Skeletal muscle satellite cell (primary cell): ENCODE measurements at regions not wholly inside any gene's neighbourhood (a gene's known extent, or its start where the extent isn't known, plus 50 kb on each side); places are given as distances from the start of the nearest gene placed in this dataset.

Experiments used
- H3K27me3 ChIP-seq: 2 replicates; pipeline ENCODE4 v1.7.0; 2013; ENCODE audit warnings: low read length; ENCODE audit not compliant: control insufficient read depth, insufficient read depth
- H3K36me3 ChIP-seq: 2 replicates; pipeline ENCODE4 v1.7.0; 2013; ENCODE audit warnings: mild to moderate bottlenecking, control low read depth, low read length; ENCODE audit not compliant: insufficient read depth
- H3K4me1 ChIP-seq: 2 replicates; pipeline ENCODE4 v1.7.0; 2013; ENCODE audit warnings: low read length; ENCODE audit not compliant: control insufficient read depth, insufficient read depth
- H3K4me2 ChIP-seq: 2 replicates; pipeline ENCODE4 v1.7.0; 2013; ENCODE audit warnings: mild to moderate bottlenecking, low read length
- H3K4me3 ChIP-seq: 2 replicates; pipeline ENCODE4 v1.7.0; 2013; ENCODE audit warnings: low read length
- H3K9ac ChIP-seq: 2 replicates; pipeline ENCODE4 v1.7.0; 2013; ENCODE audit warnings: mild to moderate bottlenecking, low read depth, low read length, moderate library complexity
- H3K9me3 ChIP-seq: replicated peaks from 2 replicates; pipeline ENCODE4 v1.7.0; 2013; ENCODE audit warnings: mild to moderate bottlenecking, control low read depth, low read length

- H3K4me1 ChIP-seq, result no peaks in the 10 kb centered on the region
- no peaks in the 10 kb centered on the region for H3K9me3 ChIP-seq
- no peaks in the 10 kb centered on the region for H3K36me3 ChIP-seq
- H3K4me3 ChIP-seq, result no peak overlapping the region
- no peak overlapping the region for H3K9ac ChIP-seq
- no peak overlapping the region for H3K4me2 ChIP-seq
- no peaks in the 10 kb centered on the region for H3K27me3 ChIP-seq
Observed at GRCh38 chr12:33690562-33690961, 250.9 kb upstream of the SYT10 start.

DNA sequence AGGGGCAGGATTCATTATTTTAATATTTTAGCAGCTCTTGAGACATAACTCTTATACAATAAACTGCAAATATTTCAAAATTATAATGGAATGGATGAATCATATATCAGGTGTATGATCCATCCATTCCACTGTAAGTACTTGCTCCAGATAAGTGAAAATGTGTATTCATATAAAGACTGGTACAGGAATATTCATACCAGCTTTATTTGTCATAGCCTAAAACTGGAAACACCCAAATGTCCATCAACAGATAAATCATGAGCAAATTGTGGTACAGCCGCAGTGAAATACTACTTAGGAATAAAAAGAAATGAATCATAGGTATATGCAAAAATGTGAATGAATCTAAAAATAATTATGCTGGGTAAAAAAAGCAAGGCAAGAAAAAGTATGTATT is 263.6 kb upstream of the SYT10 start:
- no peaks in the 10 kb centered on the region for H3K27me3 ChIP-seq
- H3K9ac ChIP-seq, result no peak overlapping the region
- H3K4me1 ChIP-seq, result no peaks in the 10 kb centered on the region
- H3K4me2 ChIP-seq, result no peak overlapping the region
- no peak overlapping the region for H3K4me3 ChIP-seq
- H3K36me3 ChIP-seq, result no peaks in the 10 kb centered on the region
- H3K9me3 ChIP-seq, result no peaks in the 10 kb centered on the region

- no peaks in the 10 kb centered on the region for H3K36me3 ChIP-seq
- no peaks in the 10 kb centered on the region for H3K4me1 ChIP-seq
- no peak overlapping the region for H3K4me3 ChIP-seq
- H3K4me2 ChIP-seq, result no peak overlapping the region
- H3K27me3 ChIP-seq, result no peaks in the 10 kb centered on the region
- no peak overlapping the region for H3K9ac ChIP-seq
- no peaks in the 10 kb centered on the region for H3K9me3 ChIP-seq
Observed at GRCh38 chr12:33706927-33707326, 267.3 kb upstream of the SYT10 start.

DNA sequence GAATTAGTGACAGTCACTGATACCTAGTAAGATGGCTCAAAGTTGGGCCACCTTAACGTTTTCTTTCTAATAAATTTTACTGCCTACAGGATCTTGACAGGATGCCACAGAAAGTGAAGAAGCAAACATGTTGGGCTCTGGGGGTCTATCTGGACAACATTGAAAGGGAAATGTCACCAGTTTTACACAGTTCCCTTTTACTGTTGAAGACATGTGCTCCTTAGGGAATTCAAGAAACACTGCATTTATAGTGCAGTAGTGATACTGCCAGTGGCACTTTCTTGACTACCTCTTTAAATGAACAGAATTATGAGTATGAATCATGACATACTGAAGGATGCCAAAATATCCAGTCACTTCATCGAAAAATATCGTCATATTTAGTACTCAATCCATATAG is 269.3 kb upstream of the SYT10 start:
- H3K27me3 ChIP-seq, result no peaks in the 10 kb centered on the region
- no peaks in the 10 kb centered on the region for H3K9me3 ChIP-seq
- H3K4me2 ChIP-seq, result no peak overlapping the region
- no peaks in the 10 kb centered on the region for H3K36me3 ChIP-seq
- H3K9ac ChIP-seq, result no peak overlapping the region
- no peaks in the 10 kb centered on the region for H3K4me1 ChIP-seq
- H3K4me3 ChIP-seq, result no peak overlapping the region

DNA sequence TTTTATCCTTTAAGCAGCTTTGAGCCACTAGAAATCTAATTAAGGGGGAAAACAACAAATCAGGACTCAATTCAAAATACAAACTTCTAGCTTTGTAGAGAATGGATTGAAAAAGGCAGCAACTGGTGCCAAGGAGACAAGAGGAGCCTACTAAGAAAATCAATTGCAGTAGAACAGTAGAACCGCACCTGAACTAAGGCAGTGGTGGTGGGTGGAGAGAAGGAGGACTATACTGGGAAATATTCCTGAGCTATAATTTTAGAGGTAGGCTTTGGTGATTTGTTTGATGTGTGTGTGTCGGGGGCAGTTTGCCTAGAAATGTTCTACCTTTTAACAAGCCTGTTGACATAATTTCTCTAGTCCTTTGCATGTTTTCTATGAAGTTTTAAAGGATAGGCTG is 270.9 kb upstream of the SYT10 start:
- H3K9me3 ChIP-seq, result no peaks in the 10 kb centered on the region
- H3K9ac ChIP-seq, result no peak overlapping the region
- no peak overlapping the region for H3K4me3 ChIP-seq
- H3K36me3 ChIP-seq, result no peaks in the 10 kb centered on the region
- H3K4me2 ChIP-seq, result no peak overlapping the region
- no peaks in the 10 kb centered on the region for H3K4me1 ChIP-seq
- H3K27me3 ChIP-seq, result no peaks in the 10 kb centered on the region

DNA sequence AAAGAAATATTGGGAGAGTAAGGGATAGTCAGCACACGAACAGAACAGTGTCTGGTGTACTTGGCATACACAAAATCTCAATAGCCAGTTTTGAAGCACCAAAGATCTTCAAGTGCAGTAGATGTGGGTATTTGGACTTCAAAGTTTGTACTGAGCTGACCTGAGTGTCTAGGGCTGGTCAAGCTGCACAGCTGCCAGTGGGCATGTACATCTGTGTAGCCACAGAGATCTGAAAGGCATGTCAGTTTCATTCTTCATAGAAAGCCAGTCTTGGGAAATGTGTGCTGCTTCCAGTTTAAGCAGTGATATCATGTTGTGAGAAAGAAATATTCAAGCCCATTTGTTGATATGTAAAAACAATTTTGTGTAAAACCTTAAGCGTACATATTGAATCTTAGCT is 279.0 kb upstream of the SYT10 start:
- Histone ChIP-seq H3K9ac (no peak overlapping the region), H3K36me3 (no peaks in the 10 kb centered on the region), H3K4me3 (no peak overlapping the region), H3K27me3 (no peaks in the 10 kb centered on the region), H3K9me3 (no peaks in the 10 kb centered on the region), H3K4me2 (no peak overlapping the region), H3K4me1 (no peaks in the 10 kb centered on the region)

DNA sequence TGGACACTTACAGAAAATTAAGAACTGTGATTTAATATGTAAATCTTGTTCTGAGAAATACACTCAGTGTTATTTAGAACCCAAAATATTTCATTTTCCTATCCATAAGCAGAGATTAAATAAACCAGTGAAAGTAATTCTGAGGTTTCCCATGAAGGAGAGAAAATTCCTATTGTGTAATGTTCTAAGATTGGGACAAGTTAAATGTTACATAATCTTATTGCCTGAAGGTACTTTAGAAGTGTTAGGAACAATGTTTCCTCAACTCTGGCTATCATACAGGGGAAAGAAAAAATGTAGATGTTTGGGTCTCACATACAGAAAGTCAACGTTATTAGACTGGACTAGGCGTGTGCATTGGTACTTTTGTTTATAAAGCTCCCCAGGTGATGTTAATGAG is 281.9 kb upstream of the SYT10 start:
- Histone ChIP-seq H3K36me3 (no peaks in the 10 kb centered on the region), H3K27me3 (no peaks in the 10 kb centered on the region), H3K4me1 (no peaks in the 10 kb centered on the region), H3K9me3 (no peaks in the 10 kb centered on the region), H3K4me2 (no peak overlapping the region), H3K9ac (no peak overlapping the region), H3K4me3 (no peak overlapping the region)

- Histone ChIP-seq H3K4me3 (no peak overlapping the region), H3K9me3 (no peaks in the 10 kb centered on the region), H3K27me3 (no peaks in the 10 kb centered on the region), H3K4me2 (no peak overlapping the region), H3K36me3 (no peaks in the 10 kb centered on the region), H3K9ac (no peak overlapping the region), H3K4me1 (no peaks in the 10 kb centered on the region)
Observed at GRCh38 chr12:33724867-33725266, 285.2 kb upstream of the SYT10 start.

DNA sequence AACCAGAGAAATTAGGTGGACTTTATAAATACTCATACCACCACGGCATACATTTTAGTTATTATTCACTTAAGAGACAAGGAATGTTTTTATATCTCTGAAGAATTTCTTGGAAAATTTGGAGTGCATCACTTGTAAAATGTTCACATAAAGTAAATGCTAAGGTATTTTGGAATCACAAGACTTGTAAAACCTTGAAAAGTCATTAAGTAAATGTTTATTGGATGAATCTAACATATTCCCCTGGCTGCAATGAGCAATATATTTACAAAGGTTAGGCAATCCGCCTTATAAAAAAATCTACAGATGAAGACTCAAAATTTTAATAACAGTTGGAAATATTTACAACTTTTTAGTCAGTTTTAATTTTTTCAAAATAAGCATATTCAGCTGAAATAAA is 287.4 kb upstream of the ALG10 start:
- Histone ChIP-seq H3K9ac (no peak overlapping the region), H3K9me3 (no peaks in the 10 kb centered on the region), H3K4me2 (no peak overlapping the region), H3K27me3 (no peaks in the 10 kb centered on the region), H3K4me1 (no peaks in the 10 kb centered on the region), H3K36me3 (no peaks in the 10 kb centered on the region), H3K4me3 (no peak overlapping the region)

DNA sequence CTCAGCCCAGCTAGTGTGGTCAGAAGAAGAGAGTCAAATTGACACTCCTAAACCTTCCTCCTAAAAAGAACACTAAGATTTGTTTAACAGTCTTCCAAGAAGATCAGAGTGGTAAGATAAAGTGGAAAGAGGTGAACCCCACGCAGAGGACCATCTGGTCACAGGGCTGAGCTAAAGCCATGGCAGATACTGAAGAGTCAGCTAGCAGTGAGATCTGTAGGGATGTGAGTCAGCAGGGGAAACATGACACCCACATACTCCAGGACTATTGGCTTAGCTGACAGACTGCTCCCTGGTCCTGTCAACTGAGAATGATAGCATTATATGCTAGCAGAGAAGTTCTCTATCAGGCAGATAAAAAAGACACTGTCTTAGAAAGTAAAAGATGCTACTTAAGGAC is 269.4 kb upstream of the ALG10 start:
- Histone ChIP-seq H3K27me3 (no peaks in the 10 kb centered on the region), H3K4me1 (no peaks in the 10 kb centered on the region), H3K36me3 (no peaks in the 10 kb centered on the region), H3K4me2 (no peak overlapping the region), H3K9ac (no peak overlapping the region), H3K4me3 (no peak overlapping the region), H3K9me3 (peaks cover 6% of the 10 kb centered on the region)

GRCh38 chr12:33757701-33758100 is 264.6 kb upstream of the ALG10 start:
- H3K36me3 ChIP-seq, result no peaks in the 10 kb centered on the region
- H3K4me2 ChIP-seq, result no peak overlapping the region
- no peak overlapping the region for H3K9ac ChIP-seq
- no peak overlapping the region for H3K4me3 ChIP-seq
- H3K4me1 ChIP-seq, result no peaks in the 10 kb centered on the region
- no peaks in the 10 kb centered on the region for H3K27me3 ChIP-seq
- H3K9me3 ChIP-seq, result peaks cover 3% of the 10 kb centered on the region

GRCh38 chr12:33759279-33759678 is 263.0 kb upstream of the ALG10 start:
- H3K4me1 ChIP-seq, result no peaks in the 10 kb centered on the region
- H3K9ac ChIP-seq, result no peak overlapping the region
- H3K27me3 ChIP-seq, result no peaks in the 10 kb centered on the region
- H3K9me3 ChIP-seq, result no peaks in the 10 kb centered on the region
- no peaks in the 10 kb centered on the region for H3K36me3 ChIP-seq
- H3K4me2 ChIP-seq, result no peak overlapping the region
- no peak overlapping the region for H3K4me3 ChIP-seq

- no peaks in the 10 kb centered on the region for H3K27me3 ChIP-seq
- H3K4me3 ChIP-seq, result no peak overlapping the region
- no peaks in the 10 kb centered on the region for H3K9me3 ChIP-seq
- no peaks in the 10 kb centered on the region for H3K36me3 ChIP-seq
- H3K9ac ChIP-seq, result no peak overlapping the region
- H3K4me1 ChIP-seq, result no peaks in the 10 kb centered on the region
- no peak overlapping the region for H3K4me2 ChIP-seq
Observed at GRCh38 chr12:33763331-33763730, 259.0 kb upstream of the ALG10 start.
